NCI-H748 (cell line): ENCODE measurements at regions not wholly inside any gene's neighbourhood (a gene's known extent, or its start where the extent isn't known, plus 50 kb on each side); places are given as distances from the start of the nearest gene placed in this dataset.
"Not testable (repeated sequence)": the region's sequence is repeated elsewhere in the genome, so short reads cannot be mapped to it uniquely, and the experiment has no call there.

Experiments used
- DNase-seq: peaks from one replicate; lab custom pipeline; 2025; ENCODE audit not compliant: unreplicated experiment; lab: John Stamatoyannopoulos, UW

DNA sequence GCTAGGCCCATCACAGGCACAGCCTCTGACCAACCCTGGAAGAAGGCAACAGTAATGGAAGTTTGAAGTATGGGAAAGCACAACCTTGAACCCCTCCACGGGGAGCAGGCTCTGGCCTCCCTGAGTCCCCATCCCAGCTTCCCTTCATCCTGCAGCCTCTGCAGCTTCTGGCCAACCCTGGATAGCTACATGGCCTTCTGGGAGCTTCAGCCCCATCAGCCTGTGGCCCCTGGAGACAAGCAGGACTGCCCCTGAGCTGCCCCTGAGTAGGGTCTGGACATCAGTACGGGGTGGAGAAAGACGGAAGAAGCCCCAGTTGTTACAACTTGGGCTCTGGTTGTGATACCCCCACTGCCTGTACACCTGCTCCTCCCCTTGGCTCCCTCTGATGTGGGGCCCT, 113.8 kb upstream of the CD82 start:
- DNase-seq: no peak

DNA sequence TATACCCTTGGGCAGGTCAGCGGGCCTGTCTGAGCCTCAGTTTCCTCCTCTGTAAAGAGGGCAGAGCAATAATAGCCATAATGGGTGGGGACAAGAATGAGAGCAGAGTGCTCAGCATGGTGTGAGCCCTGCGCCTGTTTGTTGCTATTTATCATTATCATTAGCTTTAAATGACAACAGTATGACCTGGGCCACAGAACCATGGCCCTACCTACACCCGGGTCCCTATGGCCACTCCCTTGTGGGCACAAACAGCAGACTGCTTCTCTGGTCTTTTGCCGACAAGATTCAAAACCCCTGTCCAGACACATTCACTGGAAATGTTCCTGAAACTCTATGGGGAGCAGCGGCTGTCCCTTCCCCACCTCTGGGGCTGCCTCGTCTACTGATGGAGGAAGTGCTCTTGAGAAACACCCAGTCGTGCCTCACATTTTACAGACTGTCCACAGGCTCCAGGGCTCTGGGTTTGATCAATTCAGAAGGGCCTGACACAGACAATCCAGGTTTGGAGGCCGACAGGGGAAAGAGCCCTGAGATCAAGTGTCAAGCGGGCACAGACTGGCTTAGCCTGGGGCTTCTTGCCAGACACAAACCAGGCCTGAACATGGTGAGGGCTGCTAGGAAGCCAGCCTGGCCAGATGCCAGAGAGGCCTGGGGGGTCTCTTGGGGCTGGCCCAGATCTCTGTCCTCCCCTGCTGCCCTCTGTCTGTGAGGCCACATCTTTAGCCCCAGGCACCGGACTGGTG, 112.5 kb upstream of the CD82 start:
- no peak for DNase-seq

DNA sequence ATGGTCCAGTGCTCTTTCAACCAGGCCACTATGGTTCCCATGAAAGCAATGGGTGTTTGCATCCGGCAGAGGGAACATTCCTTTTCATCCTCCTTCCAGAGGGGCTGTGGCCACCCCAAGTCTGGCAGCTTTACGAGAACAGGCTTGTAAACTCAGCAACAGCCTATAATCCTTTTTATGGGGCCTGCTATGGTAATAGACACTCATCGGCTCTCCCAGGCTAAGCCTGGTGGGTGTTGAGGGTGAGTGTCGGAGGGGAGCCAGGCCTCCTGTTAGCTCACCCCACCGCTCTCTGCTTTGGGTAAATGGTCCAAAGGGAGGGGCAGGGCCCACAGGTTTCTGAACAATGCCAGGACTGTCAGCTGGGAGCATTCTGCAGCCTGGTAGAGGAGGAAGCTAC, 111.6 kb upstream of the CD82 start:
- no peak for DNase-seq

DNA sequence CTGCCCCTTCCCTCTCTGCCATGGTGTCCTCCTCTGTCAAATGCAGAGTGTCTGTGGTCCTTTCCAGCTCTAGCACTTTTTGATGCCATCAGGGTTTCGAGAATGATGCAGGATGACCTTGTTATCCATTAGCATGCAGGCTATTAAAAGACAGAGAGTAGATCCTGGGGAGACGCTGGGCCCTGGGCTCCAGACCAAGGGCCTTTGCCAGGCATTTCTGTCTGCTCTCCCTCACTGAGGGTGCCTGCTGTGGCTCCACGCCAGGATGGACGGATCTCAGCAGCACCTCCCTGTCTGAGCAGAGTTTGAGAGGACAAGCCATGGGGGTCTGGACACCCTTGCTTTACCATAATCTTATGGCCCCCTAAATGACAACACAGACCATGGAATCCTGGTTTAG, 110.8 kb upstream of the CD82 start:
- DNase-seq: no peak

DNA sequence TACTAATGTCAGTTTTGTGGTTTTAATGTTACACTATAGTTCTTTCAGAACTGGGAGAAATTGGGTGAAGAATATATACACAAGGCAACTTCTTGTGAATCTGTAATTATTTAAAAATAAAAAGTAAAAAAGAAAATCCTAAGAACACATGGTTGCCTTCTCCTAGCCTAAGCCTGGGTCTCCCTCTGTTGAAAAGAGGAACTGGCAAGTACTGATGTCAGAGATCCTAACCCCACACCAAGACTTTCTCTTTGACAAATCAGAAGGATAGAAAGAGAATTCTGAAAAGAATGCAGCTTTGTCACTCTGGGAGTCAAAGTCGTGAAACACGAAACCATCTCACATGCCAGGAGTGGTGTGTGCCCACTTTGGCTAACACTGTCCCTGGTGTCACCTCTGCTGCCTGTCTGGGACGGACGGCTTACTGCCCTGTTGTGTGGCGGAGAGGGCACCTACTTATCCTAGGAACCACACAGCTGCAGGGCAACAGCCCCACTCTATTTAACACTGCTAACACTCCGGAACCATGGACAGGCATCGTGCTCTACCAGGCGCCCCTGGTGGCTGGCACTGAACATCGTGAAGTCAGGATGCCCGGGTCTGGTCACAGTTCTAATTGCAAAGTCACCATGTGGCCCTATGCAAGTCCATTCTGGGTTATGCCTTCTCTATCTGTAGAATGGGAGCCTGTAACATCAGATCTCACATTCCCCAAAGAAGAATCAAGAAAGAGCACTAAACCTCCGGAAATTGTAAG, 108.7 kb upstream of the CD82 start:
- peak; percentile 30 for DNase-seq

DNA sequence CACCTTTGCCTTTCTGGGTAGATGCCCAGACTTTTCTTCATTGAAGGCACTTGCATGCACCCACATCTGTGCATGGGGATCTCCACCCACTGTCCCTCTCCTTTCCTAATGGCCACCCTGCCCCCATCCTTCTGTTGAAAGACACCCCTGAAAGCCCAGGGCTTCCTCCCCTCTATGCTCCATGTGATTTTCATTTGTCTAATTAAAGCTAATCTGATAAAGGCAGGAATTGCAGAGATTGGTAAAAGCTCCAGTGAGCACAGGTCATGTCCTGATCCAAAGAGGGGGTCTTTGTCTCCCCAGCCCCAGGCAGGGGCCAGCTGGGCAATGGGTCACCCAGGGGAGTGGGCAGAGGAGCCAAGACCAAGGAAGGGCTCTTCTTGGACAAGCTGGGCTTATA, 107.6 kb upstream of the CD82 start:
- no peak for DNase-seq

DNA sequence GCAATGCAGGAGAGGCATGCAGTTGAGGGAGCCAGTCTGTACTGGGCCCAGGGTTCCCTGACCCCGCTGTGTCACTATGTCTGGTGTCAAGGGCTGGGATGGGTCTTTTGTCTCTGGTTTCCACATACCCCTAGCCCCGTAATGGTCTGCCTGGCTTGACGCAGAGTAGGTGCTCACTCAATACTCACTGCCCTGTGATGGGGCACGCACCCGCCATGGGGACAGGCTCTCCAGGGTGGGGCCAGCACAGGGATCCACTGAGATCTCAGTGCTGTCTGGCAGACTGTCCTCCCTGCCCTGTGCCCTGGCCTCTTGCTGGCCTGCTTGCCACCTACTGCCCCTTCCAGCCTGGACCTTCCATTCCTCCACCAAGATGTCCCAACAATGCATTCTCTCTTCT, 101.7 kb upstream of the CD82 start:
- DNase-seq: no peak

DNA sequence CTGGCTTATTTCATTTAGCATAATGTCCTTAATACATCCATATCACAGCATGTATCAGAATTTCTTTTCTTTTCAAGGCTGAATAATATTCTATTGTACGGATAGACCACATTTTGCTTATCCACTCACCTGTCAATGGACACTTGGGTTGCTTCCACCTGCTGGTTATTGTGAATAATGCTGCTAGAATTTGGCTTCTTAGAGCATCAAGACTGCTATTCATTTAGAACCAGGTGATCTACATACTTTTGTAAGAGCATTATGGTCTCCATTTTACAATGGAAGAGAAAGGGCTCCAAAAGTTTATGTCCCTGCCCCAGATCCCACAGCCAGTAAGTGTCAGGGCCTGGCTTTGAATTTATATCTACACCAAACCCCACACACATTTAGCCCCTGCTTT, 100.7 kb upstream of the CD82 start:
- DNase-seq: peak; percentile 41

DNA sequence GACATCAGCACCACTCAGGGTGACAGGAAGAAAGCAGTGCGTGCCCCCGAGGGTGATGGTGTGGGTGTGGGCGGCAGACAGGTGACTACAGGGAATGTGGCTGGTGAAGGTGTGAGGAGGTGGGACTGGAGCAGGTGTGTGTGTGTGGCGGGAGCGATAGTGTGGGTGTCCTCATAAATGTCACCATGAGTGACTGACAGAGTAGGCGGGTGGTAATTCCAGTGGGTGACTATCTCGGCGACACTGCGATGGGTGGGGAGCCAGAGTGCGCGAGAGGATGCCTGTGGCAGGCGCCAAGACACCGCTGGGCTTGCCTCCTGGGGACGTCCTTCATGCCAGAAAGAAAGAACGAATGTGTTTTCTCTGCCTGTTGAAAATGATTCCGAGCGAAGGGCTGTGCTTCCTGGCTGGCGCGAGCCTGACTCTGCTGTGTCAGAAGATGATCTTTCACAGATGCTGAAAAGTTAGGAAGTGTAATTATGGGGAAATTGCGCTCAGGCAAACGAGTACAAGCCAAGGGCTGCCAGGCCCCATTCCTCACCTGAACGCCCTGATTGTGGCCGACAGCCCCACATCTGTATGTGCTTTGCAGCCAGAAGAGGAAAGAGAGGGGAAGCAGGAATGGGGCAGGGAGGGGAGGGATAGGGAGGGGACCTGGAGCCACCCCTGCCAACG, 98.8 kb upstream of the CD82 start:
- DNase-seq: no peak

DNA sequence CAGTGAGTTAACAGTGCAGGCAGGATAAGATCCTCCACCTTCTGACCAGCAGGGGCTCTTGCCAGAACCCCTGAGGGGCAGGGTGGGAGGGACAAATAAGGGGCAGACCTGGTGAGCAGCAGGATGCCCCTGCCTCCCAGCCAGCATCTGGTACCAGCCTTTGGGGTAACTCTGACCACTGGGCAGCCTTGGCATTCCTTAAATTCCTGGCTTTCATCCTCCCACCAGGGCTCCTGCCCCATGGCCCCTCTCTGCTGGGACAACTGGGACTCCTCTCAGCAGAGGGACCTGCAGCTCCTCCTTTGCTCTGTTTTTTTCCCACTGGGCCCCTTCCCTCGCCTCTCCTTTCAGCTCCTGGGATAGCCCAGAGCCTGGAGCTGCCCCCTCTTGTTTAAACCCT, 98.0 kb upstream of the CD82 start:
- no peak for DNase-seq

DNA sequence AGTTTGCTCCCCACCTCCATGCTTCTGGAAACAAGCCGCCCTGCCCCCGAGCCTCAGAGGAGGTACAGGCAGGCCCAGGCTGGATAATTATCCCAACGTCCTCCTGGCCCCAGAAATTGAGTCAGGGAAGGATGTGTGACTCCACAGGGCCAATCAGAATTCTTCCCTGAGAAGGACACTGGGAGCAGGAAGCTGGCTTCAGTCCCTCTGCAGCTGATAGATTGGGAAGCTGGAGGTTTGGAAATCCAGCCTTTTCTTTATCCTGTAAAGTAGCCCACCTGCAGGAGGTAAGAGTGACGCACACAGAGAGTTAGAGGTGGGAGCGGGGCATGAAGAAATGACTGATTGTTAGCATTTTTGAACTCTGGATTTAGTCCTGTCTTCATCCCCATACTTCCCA, 97.5 kb upstream of the CD82 start:
- DNase-seq: no peak

DNA sequence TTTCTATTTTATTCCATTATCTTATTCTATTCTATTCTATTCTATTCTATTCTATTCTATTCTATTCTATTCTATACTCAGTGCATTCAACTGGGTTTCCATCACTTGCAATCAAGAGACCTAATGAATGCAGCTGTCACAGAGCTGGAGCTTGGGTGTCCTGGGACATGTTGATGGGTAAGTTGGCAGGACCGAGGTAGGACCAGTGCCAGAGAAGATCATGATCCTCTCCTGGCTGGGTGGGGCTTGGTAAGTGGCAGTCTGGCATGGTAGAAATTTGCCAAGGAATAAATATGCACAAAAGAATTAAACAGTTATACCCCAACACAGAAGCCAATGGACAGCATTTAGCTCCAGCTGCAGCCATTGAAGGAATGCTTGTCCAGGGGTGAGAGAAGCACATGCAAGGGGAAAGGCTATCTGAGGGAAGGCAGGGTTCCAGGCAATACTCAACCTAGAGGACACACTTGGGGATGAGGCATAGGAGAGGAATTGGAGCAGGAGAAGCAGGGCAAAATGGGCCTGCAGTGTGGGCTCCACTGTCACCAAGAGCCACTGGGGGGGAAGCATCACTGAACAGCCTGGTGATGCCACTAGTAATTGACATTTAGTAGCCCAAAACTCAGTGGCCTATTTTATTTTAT, 97.0 kb upstream of the CD82 start:
- no peak for DNase-seq

DNA sequence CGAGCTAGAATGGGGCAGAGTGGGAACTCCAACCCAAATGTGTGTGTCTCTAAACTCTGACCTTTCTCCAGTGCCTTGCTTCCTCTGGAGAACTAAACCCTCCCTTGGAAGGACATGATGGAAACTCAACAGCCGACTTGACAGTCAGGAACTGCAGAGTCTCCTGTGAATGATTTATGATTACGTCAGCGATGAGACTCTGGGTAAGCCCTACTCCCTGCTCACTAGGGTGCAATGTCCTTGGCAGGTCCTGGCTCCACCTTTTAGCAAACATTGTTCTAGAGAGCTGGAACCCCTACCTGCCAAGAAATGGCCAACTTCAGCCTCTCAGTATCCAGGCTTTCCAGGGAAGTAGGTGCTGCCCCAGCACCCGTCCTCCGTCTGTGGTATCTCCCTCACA, 96.1 kb upstream of the CD82 start:
- no peak for DNase-seq

DNA sequence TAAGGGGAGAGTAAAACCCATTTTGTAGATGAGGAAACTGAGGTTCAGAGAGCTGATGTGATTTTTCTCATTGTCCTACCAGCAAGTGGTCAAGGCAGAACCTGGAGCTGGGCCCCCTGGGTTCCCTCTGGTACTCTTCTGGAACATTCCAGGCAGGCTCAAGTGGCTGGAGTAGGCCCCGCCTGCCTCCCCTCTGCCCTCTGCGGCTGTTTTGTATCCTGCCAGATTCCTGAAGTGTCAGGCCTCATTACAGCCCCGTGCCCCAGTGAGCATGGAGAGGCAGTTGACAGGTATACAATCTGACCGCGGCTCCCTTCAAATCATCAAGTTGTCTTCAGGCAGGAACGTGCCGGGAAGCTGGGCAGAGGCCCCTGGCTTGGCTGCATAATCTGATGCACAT, 94.6 kb upstream of the CD82 start:
- DNase-seq: no peak

DNA sequence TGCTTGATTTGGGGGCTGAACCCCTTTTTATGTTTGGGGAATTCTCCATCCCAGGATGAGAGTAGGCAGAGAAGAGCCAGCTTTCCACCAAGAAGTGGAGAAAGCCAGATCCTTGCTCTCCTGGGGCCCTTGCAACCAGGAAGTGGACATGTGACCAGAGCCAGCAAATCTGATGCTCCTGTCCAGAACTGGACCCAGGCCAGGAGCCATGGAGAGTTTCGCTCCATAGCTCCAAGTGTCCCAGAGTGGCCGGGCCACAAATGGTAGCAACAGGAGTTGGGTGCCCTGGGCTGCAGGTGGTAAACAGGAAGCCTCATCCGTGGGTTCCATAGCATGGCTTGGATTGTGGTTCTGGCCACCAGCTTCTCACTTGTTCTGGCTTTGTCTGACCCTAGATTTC, 93.9 kb upstream of the CD82 start:
- DNase-seq: no peak

DNA sequence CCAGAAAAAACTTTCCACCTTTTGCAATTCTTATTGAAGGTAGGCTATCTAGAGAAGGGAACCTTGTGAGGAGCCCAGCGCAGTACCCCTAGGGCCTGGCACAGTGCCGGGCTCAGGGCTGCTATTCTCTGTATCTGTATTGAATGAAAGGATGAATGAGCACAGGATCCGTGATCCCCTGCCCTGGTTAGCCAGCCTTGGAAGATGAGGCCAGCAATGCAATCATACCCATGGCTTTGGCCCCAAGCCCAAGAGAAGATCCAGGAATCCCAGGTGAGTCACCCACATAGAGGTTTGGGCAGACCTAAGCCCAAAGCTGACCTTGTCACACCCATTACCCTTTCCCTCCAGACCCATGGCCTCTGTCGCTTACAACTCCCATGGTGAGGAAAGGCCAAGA, 92.5 kb upstream of the CD82 start:
- no peak for DNase-seq

DNA sequence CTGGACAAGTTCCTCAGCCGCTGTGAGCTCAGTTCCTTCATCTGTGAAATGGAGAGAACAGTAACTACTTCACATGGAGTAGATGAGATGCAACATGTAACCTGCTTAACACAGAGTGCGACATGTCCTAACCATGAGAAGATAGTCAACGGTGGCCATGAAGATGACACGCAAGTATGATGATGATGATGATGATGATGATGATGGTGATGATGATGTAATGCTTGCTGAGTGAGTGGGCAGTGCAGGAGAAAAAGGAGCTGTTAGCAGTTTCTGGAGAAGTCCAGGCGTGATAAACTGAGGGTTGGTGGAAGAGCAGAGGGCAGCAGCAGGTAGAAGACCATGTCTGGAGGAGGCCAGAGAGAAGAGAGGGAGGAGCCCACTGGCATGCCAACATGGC, 90.8 kb upstream of the CD82 start:
- no peak for DNase-seq

DNA sequence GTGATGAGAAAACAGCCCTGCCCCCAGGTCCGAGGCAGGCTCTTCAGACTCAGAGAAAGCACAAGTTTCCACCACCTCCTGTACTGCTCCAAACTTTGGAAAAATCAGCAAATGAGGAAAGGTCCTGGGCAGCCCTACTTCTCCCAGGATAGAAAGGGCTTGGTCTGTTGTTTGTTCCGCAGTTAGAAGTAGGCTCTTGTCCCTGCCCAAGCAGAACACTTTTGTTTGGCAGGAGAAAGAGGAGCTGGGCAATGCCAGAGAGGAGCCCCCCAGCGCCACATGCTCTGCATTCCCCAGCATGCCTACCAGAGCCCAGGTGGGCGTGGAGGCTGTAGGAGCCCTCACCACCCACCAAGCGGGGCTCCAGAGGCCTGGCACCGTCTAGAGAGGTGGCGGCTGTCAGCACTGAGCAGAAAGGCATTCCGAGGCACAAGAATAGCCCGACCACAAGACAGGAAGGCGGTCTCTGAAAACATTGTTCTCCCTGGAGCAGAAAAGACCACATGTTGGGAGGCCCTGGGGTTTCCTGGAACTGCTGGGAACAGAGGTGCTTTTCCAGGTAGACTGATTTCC, 90.3 kb upstream of the CD82 start:
- DNase-seq: no peak

DNA sequence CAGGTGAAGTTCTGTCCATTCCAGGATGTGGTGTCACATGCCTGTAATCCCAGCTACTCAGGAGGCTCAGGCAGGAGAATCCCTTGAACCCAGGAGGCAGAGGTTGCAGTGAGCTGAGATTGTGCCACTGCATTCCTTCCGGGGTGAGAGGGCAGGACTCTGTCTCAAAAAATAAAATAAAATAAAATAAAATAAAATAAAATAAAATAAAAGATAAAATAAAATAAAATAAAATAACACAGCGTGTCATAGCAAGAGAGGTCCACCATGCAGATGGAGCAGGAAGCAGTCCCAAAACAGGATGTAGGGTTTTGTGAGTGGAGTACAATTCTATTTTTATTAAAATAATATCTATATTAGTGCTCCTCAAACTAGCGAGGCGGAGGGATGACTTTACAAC, 83.1 kb upstream of the CD82 start:
- not testable (repeated sequence) for DNase-seq

DNA sequence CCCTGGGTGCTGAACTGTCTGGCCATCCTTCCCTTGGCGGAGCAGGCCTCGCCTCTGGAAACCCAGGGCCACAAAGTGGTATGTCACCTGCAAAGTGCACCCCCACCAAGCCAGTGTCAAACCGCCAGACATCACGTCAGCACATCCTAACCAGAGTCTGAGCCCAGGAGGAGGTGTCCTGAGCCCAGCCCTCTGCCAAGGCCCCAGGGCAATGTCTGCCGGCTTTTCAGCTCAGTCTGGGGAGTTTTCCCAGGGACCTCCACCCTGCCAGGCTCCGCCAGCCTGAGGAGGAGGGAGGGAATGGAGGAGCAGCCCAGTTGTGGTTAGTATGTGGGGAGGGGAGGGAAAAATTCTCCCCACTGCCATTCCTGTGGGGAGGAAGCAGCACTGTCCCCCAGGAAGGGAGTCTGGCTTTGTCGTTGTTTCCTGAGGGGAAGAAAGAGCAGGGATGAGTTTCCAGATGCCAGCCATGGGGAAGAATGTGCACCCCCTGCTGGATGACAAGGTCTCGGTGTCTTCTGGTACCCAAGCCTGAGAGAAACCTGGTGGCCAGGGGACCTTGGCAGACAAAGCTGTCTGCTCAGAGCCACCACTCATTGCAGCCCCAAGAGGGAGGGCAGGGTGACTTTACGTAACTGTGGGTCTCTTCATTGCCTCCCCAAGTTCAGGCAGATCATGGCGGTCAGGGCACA, 81.4 kb upstream of the CD82 start:
- DNase-seq: peak; percentile 12
